Calu3 (cell line): ENCODE measurements at regions not wholly inside any gene's neighbourhood (a gene's known extent, or its start where the extent isn't known, plus 50 kb on each side); places are given as distances from the start of the nearest gene placed in this dataset.

Experiments
- BruUV-seq: library from RNA; stranded (reverse); fragments of 400-500 nt; replicated peaks from 2 replicates; lab custom pipeline; 2021; lab: Mats Ljungman, UMichigan
- CTCF ChIA-PET: fragments of 300-600 bp; sonication (Branson Sonifier 250); formaldehyde crosslinking; loops from one replicate; lab custom pipeline; 2022; ENCODE audit warnings: antibody characterized with exemption; lab: Charles Lee
- DNase-seq: peaks from one replicate; pipeline ENCODE4 v3.0.0; 2022
- H3K27ac Mint-ChIP-seq: one replicate; pipeline ENCODE4 v1.8.0; 2022; ENCODE audit warnings: mixed read lengths; ENCODE audit not compliant: unreplicated experiment
- H3K27me3 Mint-ChIP-seq: one replicate; pipeline ENCODE4 v1.8.0; 2022; ENCODE audit warnings: mixed read lengths; ENCODE audit not compliant: unreplicated experiment
- H3K36me3 Mint-ChIP-seq: one replicate; pipeline ENCODE4 v1.8.0; 2022; ENCODE audit warnings: mild to moderate bottlenecking, moderate library complexity, mixed read lengths; ENCODE audit not compliant: insufficient read depth, unreplicated experiment
- H3K4me1 Mint-ChIP-seq: one replicate; pipeline ENCODE4 v1.8.0; 2022; ENCODE audit warnings: mild to moderate bottlenecking, low read depth, mixed read lengths; ENCODE audit not compliant: unreplicated experiment
- H3K4me3 Mint-ChIP-seq: one replicate; pipeline ENCODE4 v1.8.0; 2022; ENCODE audit warnings: mild to moderate bottlenecking, low read depth, moderate library complexity, mixed read lengths; ENCODE audit not compliant: unreplicated experiment
- H3K9me3 Mint-ChIP-seq: one replicate; pipeline ENCODE4 v1.8.0; 2022; ENCODE audit warnings: low read depth, mixed read lengths; ENCODE audit not compliant: unreplicated experiment
- CTCF ChIP-seq: fragments of 200-600 bp; IDR thresholded peaks from one replicate; pipeline ENCODE4 v1.8.0; 2022; ENCODE audit warnings: antibody characterized with exemption; ENCODE audit not compliant: unreplicated experiment
- intact Hi-C: fragments of 100-400 bp; cut with micrococcal nuclease; formaldehyde crosslinking; loops from one replicate; pipeline ENCODE4 v1.10.0; 2022; ENCODE audit not compliant: unreplicated experiment

GRCh38 chr13:60312851-60313505 lies 84.0 kb upstream of the TDRD3 start:
- no peak for DNase-seq
- intact Hi-C loops, result no loop called here
- BruUV-seq, result no TSS peak
- no peak for TF ChIP-seq CTCF
- H3K4me3 Mint-ChIP-seq, result no peak overlapping the region
- H3K27ac Mint-ChIP-seq, result no peak overlapping the region
- no peaks in the 10 kb centered on the region for H3K36me3 Mint-ChIP-seq
- peaks cover 7% of the 10 kb centered on the region for H3K4me1 Mint-ChIP-seq
- no peaks in the 10 kb centered on the region for H3K9me3 Mint-ChIP-seq
- CTCF ChIA-PET, result no interaction called here
- H3K27me3 Mint-ChIP-seq, result peaks cover 14% of the 10 kb centered on the region

GRCh38 chr13:60318186-60318585 lies 78.8 kb upstream of the TDRD3 start:
- peaks cover 17% of the 10 kb centered on the region for H3K27me3 Mint-ChIP-seq
- BruUV-seq, result no TSS peak
- CTCF ChIA-PET, result no interaction called here
- intact Hi-C loops, result no loop called here
- DNase-seq, result no peak
- H3K27ac Mint-ChIP-seq, result no peak overlapping the region
- H3K4me1 Mint-ChIP-seq, result peaks cover 7% of the 10 kb centered on the region
- H3K36me3 Mint-ChIP-seq, result no peaks in the 10 kb centered on the region
- no peak overlapping the region for H3K4me3 Mint-ChIP-seq
- H3K9me3 Mint-ChIP-seq, result peaks cover 4% of the 10 kb centered on the region
- TF ChIP-seq CTCF, result no peak

- no peaks in the 10 kb centered on the region for H3K27me3 Mint-ChIP-seq
- TF ChIP-seq CTCF, result no peak
- DNase-seq, result no peak
- peaks cover 4% of the 10 kb centered on the region for H3K9me3 Mint-ChIP-seq
- intact Hi-C loops, result no loop called here
- no peak overlapping the region for H3K27ac Mint-ChIP-seq
- H3K36me3 Mint-ChIP-seq, result no peaks in the 10 kb centered on the region
- H3K4me3 Mint-ChIP-seq, result no peak overlapping the region
- BruUV-seq, result no TSS peak
- peaks cover 7% of the 10 kb centered on the region for H3K4me1 Mint-ChIP-seq
- CTCF ChIA-PET, result no interaction called here
Observed at GRCh38 chr13:60324131-60324530, 72.9 kb upstream of the TDRD3 start.

- BruUV-seq, result no TSS peak
- TF ChIP-seq CTCF, result no peak
- Mint-ChIP-seq H3K27me3 (no peaks in the 10 kb centered on the region), H3K4me1 (peaks cover 7% of the 10 kb centered on the region), H3K9me3 (peaks cover under 1% of the 10 kb centered on the region), H3K4me3 (no peak overlapping the region), H3K27ac (no peak overlapping the region), H3K36me3 (no peaks in the 10 kb centered on the region)
- intact Hi-C loops, result no loop called here
- CTCF ChIA-PET, result no interaction called here
- no peak for DNase-seq
Observed at GRCh38 chr13:60326273-60326672, 70.7 kb upstream of the TDRD3 start.
